SK-N-SH (cell line): ENCODE measurements at regions not wholly inside any gene's neighbourhood (a gene's known extent, or its start where the extent isn't known, plus 50 kb on each side); places are given as distances from the start of the nearest gene placed in this dataset.

Experiments used
- EP300 ChIP-seq, 2 experiments: IDR thresholded peaks; 2 replicates each; pipeline versions ENCODE4 v1.4.0 to v1.6.1; 2012; ENCODE audit warnings: borderline replicate concordance in 1 of 2, low read depth in 1 of 2, low read length in 1 of 2
- EZH2phosphoT487 ChIP-seq: fragments of 200-600 bp; sonication (generic); IDR thresholded peaks from 2 replicates; pipeline ENCODE4 v1.6.1; 2017; ENCODE audit warnings: low read depth, mixed run types, mild to moderate bottlenecking, antibody characterized with exemption, moderate library complexity, borderline replicate concordance
- FOXJ3 ChIP-seq: sonication (generic); formaldehyde crosslinking; IDR thresholded peaks from 2 replicates; pipeline ENCODE4 v1.5.1; 2020; ENCODE audit warnings: mild to moderate bottlenecking, missing genetic modification reagents
- NRF1 ChIP-seq: IDR thresholded peaks from 2 replicates; pipeline ENCODE4 v1.6.1; 2012; ENCODE audit warnings: low read depth, mild to moderate bottlenecking, low read length
- POLR2AphosphoS5 ChIP-seq: IDR thresholded peaks from 2 replicates; pipeline ENCODE4 v1.6.1; 2012; ENCODE audit warnings: low read depth, low read length
- RAD21 ChIP-seq: IDR thresholded peaks from 2 replicates; pipeline ENCODE4 v1.6.1; 2012; ENCODE audit warnings: mild to moderate bottlenecking, low read length
- RFX5 ChIP-seq: IDR thresholded peaks from 2 replicates; pipeline ENCODE4 v1.6.1; 2012; ENCODE audit warnings: mild to moderate bottlenecking, improper control_type of control experiment, low read length
- RXRA ChIP-seq: IDR thresholded peaks from 2 replicates; pipeline ENCODE4 v1.4.0; 2012; ENCODE audit warnings: low read depth, mild to moderate bottlenecking, borderline replicate concordance
- SIN3A ChIP-seq: IDR thresholded peaks from 2 replicates; pipeline ENCODE4 v1.6.1; 2012; ENCODE audit warnings: low read depth, mild to moderate bottlenecking, low read length, moderate library complexity, borderline replicate concordance
- TAF1 ChIP-seq: IDR thresholded peaks from 2 replicates; pipeline ENCODE4 v1.6.1; 2012; ENCODE audit warnings: low read depth, mild to moderate bottlenecking, low read length, moderate library complexity, borderline replicate concordance
- TF ChIP-seq, protein P1 (sequence below): fragments of 200-600 bp; sonication (generic); IDR thresholded peaks from 2 replicates; pipeline ENCODE4 v1.6.1; 2017; ENCODE audit warnings: antibody characterized with exemption, mild to moderate bottlenecking, moderate library complexity
- TF ChIP-seq, protein P2 (sequence below): IDR thresholded peaks from 2 replicates; pipeline ENCODE4 v1.6.1; 2012; ENCODE audit warnings: mild to moderate bottlenecking, low read depth, low read length, moderate library complexity
- TF ChIP-seq, protein P3 (sequence below): IDR thresholded peaks from 2 replicates; pipeline ENCODE4 v1.4.0; 2012; ENCODE audit warnings: low read depth

DNA sequence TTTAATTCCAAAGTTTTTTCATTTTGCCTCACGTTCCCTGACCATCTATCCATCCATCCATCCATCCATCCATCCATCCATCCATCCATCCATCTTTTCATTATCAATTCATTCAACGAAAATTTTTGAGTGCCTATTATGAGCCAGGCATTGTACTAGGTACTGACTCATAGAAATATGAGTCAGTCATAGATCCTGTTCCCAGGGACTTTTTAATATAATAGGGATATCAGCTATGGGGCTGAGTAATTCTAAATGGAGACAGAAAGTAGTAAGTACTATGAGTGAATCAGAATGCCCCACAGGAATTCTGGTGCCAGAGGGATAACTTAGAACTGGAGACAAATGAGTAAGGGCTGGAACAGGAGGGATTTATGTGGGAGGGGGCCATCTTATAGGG is 49.8 kb upstream of the GNG12 start:
- TF ChIP-seq TAF1 (no peak), POLR2AphosphoS5 (no peak), RAD21 (no peak), FOXJ3 (CRISPR knock-in tag) (no peak), NRF1 (no peak), EP300 (IDR thresholded peaks at IDR 0.05; ENCODE audit: borderline replicate concordance in 1 of 2, low read depth in 1 of 2, low read length in 1 of 2) (peak in 1 of 2 experiments; percentile 83; a peak in 2 of 4 replicates), EZH2phosphoT487 (no peak), RXRA (peak; percentile 12; the same call in 1 of the 2 replicates), SIN3A (no peak), RFX5 (no peak)
- TF ChIP-seq, protein P1, sequence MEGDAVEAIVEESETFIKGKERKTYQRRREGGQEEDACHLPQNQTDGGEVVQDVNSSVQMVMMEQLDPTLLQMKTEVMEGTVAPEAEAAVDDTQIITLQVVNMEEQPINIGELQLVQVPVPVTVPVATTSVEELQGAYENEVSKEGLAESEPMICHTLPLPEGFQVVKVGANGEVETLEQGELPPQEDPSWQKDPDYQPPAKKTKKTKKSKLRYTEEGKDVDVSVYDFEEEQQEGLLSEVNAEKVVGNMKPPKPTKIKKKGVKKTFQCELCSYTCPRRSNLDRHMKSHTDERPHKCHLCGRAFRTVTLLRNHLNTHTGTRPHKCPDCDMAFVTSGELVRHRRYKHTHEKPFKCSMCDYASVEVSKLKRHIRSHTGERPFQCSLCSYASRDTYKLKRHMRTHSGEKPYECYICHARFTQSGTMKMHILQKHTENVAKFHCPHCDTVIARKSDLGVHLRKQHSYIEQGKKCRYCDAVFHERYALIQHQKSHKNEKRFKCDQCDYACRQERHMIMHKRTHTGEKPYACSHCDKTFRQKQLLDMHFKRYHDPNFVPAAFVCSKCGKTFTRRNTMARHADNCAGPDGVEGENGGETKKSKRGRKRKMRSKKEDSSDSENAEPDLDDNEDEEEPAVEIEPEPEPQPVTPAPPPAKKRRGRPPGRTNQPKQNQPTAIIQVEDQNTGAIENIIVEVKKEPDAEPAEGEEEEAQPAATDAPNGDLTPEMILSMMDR, result no peak
- TF ChIP-seq, protein P2, sequence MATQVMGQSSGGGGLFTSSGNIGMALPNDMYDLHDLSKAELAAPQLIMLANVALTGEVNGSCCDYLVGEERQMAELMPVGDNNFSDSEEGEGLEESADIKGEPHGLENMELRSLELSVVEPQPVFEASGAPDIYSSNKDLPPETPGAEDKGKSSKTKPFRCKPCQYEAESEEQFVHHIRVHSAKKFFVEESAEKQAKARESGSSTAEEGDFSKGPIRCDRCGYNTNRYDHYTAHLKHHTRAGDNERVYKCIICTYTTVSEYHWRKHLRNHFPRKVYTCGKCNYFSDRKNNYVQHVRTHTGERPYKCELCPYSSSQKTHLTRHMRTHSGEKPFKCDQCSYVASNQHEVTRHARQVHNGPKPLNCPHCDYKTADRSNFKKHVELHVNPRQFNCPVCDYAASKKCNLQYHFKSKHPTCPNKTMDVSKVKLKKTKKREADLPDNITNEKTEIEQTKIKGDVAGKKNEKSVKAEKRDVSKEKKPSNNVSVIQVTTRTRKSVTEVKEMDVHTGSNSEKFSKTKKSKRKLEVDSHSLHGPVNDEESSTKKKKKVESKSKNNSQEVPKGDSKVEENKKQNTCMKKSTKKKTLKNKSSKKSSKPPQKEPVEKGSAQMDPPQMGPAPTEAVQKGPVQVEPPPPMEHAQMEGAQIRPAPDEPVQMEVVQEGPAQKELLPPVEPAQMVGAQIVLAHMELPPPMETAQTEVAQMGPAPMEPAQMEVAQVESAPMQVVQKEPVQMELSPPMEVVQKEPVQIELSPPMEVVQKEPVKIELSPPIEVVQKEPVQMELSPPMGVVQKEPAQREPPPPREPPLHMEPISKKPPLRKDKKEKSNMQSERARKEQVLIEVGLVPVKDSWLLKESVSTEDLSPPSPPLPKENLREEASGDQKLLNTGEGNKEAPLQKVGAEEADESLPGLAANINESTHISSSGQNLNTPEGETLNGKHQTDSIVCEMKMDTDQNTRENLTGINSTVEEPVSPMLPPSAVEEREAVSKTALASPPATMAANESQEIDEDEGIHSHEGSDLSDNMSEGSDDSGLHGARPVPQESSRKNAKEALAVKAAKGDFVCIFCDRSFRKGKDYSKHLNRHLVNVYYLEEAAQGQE, result no peak
- TF ChIP-seq, protein P3, sequence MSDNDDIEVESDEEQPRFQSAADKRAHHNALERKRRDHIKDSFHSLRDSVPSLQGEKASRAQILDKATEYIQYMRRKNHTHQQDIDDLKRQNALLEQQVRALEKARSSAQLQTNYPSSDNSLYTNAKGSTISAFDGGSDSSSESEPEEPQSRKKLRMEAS, result no peak
